ENCODE measurements at regions not wholly inside any gene's neighbourhood (a gene's known extent, or its start where the extent isn't known, plus 50 kb on each side); places are given as distances from the start of the nearest gene placed in this dataset.

DNA sequence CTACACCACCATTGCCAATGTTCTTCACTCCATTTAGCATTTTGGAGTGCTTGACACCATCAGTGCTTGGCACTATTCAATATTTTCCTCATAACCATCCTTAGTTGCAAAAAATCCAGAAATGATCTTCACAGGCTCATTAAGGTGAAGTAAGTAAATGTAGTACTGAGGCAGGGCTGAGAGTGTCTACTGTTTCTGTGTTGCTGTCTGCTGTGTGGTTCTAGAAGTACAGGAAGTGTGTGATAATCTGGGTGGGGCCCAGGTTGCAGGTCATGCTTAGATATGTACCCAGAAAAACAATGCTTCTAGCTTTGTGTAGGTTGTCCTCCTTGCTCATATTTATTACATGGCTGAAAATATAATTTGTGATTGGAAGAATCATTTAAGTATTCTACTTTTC, 411.8 kb upstream of the CCDC179 start:
- no peak overlapping the region for H3K4me2 ChIP-seq (ENCODE audit: unreplicated experiment)
- H3F3A ChIP-seq (ENCODE audit: insufficient read depth) = no peaks in the 10 kb centered on the region
- H3K79me2 ChIP-seq (ENCODE audit: insufficient read depth) = no peaks in the 10 kb centered on the region
- no peaks in the 10 kb centered on the region for H3K9me2 ChIP-seq (ENCODE audit: insufficient read depth)
- no peaks in the 10 kb centered on the region for H3K4me1 ChIP-seq (ENCODE audit: insufficient read depth)
- no peak overlapping the region for H3K9ac ChIP-seq
- H2AFZ ChIP-seq = no peak overlapping the region
- H4K20me1 ChIP-seq (ENCODE audit: insufficient read depth) = no peaks in the 10 kb centered on the region
- no peak for TF ChIP-seq EZH2 (IDR thresholded peaks at IDR 0.05; ENCODE audit: insufficient read depth, poor library complexity, severe bottlenecking)
- no peak for TF ChIP-seq EZH2phosphoT487 (IDR thresholded peaks at IDR 0.05; ENCODE audit: insufficient read depth, low read depth)
- H3K4me3 ChIP-seq = no peak overlapping the region
- H3K27ac ChIP-seq = no peak overlapping the region
- DNase-seq = no peak
- H3K9me3 ChIP-seq (ENCODE audit: low read depth) = no peaks in the 10 kb centered on the region
- no peaks in the 10 kb centered on the region for H3K27me3 ChIP-seq (replicated peaks; ENCODE audit: insufficient read depth)
- H3K36me3 ChIP-seq (ENCODE audit: low read depth) = no peaks in the 10 kb centered on the region
- in situ Hi-C loops (cut with MboI) = no loop called here

- DNase-seq = peak; percentile 70
Observed at GRCh38 chr11:23278121-23278520, 417.8 kb upstream of the CCDC179 start.

GRCh38 chr11:23280088-23280487, 419.8 kb upstream of the CCDC179 start:
- H3K27ac ChIP-seq = no peak overlapping the region
- H2AFZ ChIP-seq = no peak overlapping the region
- H3K27me3 ChIP-seq (replicated peaks; ENCODE audit: insufficient read depth) = no peaks in the 10 kb centered on the region
- H3K9ac ChIP-seq = no peak overlapping the region
- peaks cover 32% of the 10 kb centered on the region for H3K4me1 ChIP-seq (ENCODE audit: insufficient read depth)
- 71 to 81% methylated on average over 2 of the region's 2 CpGs for WGBS, 2 experiments (ENCODE audit: low coverage in 1 of 2, low lambda C conversion rate in 2 of 2, missing lambda C conversion rate in 2 of 2)
- H4K20me1 ChIP-seq (ENCODE audit: insufficient read depth) = no peaks in the 10 kb centered on the region
- in situ Hi-C loops (cut with MboI) = no loop called here
- H3K4me3 ChIP-seq = no peak overlapping the region
- DNase-seq = peak; percentile 45
- H3F3A ChIP-seq (ENCODE audit: insufficient read depth) = peaks cover 23% of the 10 kb centered on the region
- no peaks in the 10 kb centered on the region for H3K79me2 ChIP-seq (ENCODE audit: insufficient read depth)
- 0 out of 2 replicates have a peak, but pooled peaks cover 3% of the 10 kb centered on the region for H3K9me2 ChIP-seq (ENCODE audit: insufficient read depth)
- H3K4me2 ChIP-seq (ENCODE audit: unreplicated experiment) = no peak overlapping the region
- H3K36me3 ChIP-seq (ENCODE audit: low read depth) = no peaks in the 10 kb centered on the region
- H3K9me3 ChIP-seq (ENCODE audit: low read depth) = no peaks in the 10 kb centered on the region
- TF ChIP-seq EZH2 (IDR thresholded peaks at IDR 0.05; ENCODE audit: insufficient read depth, poor library complexity, severe bottlenecking) = no peak
- no peak for TF ChIP-seq EZH2phosphoT487 (IDR thresholded peaks at IDR 0.05; ENCODE audit: insufficient read depth, low read depth)

More at GRCh38 chr11:23278121-23278520, 417.8 kb upstream of the CCDC179 start:
- no peak overlapping the region for H3K9ac ChIP-seq
- 0 out of 2 replicates have a peak overlapping the region, but pooled peaks have one; percentile 1 for H3K27ac ChIP-seq
- 0 out of 2 replicates have a peak, but pooled peaks cover 3% of the 10 kb centered on the region for H3K9me2 ChIP-seq (ENCODE audit: insufficient read depth)
- H3K4me1 ChIP-seq (ENCODE audit: insufficient read depth) = peaks cover 16% of the 10 kb centered on the region
- H3K4me3 ChIP-seq = no peak overlapping the region
- no peak overlapping the region for H3K4me2 ChIP-seq (ENCODE audit: unreplicated experiment)
- 74 to 76% methylated on average over 4 of the region's 4 CpGs for WGBS, 2 experiments (ENCODE audit: low coverage in 1 of 2, low lambda C conversion rate in 2 of 2, missing lambda C conversion rate in 2 of 2)
- TF ChIP-seq EZH2phosphoT487 (IDR thresholded peaks at IDR 0.05; ENCODE audit: insufficient read depth, low read depth) (no peak), EZH2 (IDR thresholded peaks at IDR 0.05; ENCODE audit: insufficient read depth, poor library complexity, severe bottlenecking) (no peak)
- H3K9me3 ChIP-seq (ENCODE audit: low read depth) = no peaks in the 10 kb centered on the region
- peaks cover 14% of the 10 kb centered on the region for H3F3A ChIP-seq (ENCODE audit: insufficient read depth)
- in situ Hi-C loops (cut with MboI) = no loop called here
- no peak overlapping the region for H2AFZ ChIP-seq
- H3K27me3 ChIP-seq (replicated peaks; ENCODE audit: insufficient read depth) = no peaks in the 10 kb centered on the region
- no peaks in the 10 kb centered on the region for H3K79me2 ChIP-seq (ENCODE audit: insufficient read depth)
- no peaks in the 10 kb centered on the region for H3K36me3 ChIP-seq (ENCODE audit: low read depth)
- H4K20me1 ChIP-seq (ENCODE audit: insufficient read depth) = no peaks in the 10 kb centered on the region

DNA sequence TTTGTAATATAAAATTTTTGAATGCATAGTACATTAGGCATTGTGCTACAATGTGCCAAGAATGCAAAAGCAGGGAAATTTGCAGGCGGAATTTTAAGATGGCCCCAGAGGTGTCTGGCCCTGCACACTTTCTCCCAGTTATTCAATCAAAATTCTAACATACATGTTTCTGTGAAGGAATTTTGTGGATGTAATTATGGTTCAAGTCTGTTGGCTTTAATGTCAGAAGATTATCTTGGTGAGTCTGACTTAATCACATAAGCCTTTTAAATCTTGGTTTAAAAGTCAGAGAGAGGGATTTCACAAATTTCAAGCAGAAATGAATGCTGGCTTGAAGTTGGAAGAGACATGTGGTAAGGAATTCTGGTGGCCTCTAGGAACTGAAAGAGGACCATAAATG, 423.4 kb upstream of the CCDC179 start:
- TF ChIP-seq EZH2phosphoT487 (IDR thresholded peaks at IDR 0.05; ENCODE audit: insufficient read depth, low read depth) (no peak), EZH2 (IDR thresholded peaks at IDR 0.05; ENCODE audit: insufficient read depth, poor library complexity, severe bottlenecking) (no peak)
- 40 to 61% methylated on average over 1 of the region's 1 CpG for WGBS, 2 experiments (ENCODE audit: low coverage in 1 of 2, low lambda C conversion rate in 2 of 2, missing lambda C conversion rate in 2 of 2)
- H3K36me3 ChIP-seq (ENCODE audit: low read depth) = no peaks in the 10 kb centered on the region
- H3F3A ChIP-seq (ENCODE audit: insufficient read depth) = peaks cover 29% of the 10 kb centered on the region
- H3K79me2 ChIP-seq (ENCODE audit: insufficient read depth) = no peaks in the 10 kb centered on the region
- no peaks in the 10 kb centered on the region for H4K20me1 ChIP-seq (ENCODE audit: insufficient read depth)
- no peak overlapping the region for H3K27ac ChIP-seq
- no peak overlapping the region for H3K4me2 ChIP-seq (ENCODE audit: unreplicated experiment)
- H3K9ac ChIP-seq = no peak overlapping the region
- H3K4me1 ChIP-seq (ENCODE audit: insufficient read depth) = peaks cover 45% of the 10 kb centered on the region
- DNase-seq = no peak
- H3K9me2 ChIP-seq (ENCODE audit: insufficient read depth) = 0 out of 2 replicates have a peak, but pooled peaks cover 3% of the 10 kb centered on the region
- no peak overlapping the region; the same call in 1 of the 2 replicates for H2AFZ ChIP-seq
- in situ Hi-C loops (cut with MboI) = no loop called here
- no peak overlapping the region for H3K4me3 ChIP-seq
- H3K9me3 ChIP-seq (ENCODE audit: low read depth) = no peaks in the 10 kb centered on the region
- H3K27me3 ChIP-seq (replicated peaks; ENCODE audit: insufficient read depth) = no peaks in the 10 kb centered on the region

DNA sequence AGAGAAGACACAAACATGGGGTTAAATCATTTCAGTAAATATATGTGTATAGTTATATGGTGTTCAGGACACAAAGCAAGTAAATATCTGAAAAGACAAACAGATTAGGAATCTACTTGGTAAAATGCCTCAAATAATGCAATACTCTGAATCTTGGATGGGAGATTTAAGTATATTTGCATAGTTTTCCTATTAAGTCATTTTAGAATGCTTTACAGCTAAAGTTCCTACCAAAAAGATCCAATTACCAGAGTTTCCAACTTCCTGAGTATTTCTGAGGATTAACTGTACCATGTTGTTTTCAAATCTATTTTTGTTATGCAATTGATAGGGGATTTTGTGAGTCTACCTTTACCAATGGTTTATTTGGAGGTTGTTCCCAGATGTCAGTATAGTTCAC, 424.4 kb upstream of the CCDC179 start:
- Histone ChIP-seq H3K4me3 (no peak overlapping the region), H3K4me1 (ENCODE audit: insufficient read depth) (peaks cover 44% of the 10 kb centered on the region), H3K27me3 (replicated peaks; ENCODE audit: insufficient read depth) (no peaks in the 10 kb centered on the region), H3K4me2 (ENCODE audit: unreplicated experiment) (peak overlapping the region; percentile 47), H3K27ac (no peak overlapping the region), H3K79me2 (ENCODE audit: insufficient read depth) (no peaks in the 10 kb centered on the region), H3F3A (ENCODE audit: insufficient read depth) (peaks cover 29% of the 10 kb centered on the region), H2AFZ (no peak overlapping the region; the same call in 1 of the 2 replicates), H3K9me3 (ENCODE audit: low read depth) (no peaks in the 10 kb centered on the region), H3K9me2 (ENCODE audit: insufficient read depth) (0 out of 2 replicates have a peak, but pooled peaks cover 3% of the 10 kb centered on the region), H3K9ac (no peak overlapping the region), H3K36me3 (ENCODE audit: low read depth) (no peaks in the 10 kb centered on the region), H4K20me1 (ENCODE audit: insufficient read depth) (no peaks in the 10 kb centered on the region)
- TF ChIP-seq EZH2 (IDR thresholded peaks at IDR 0.05; ENCODE audit: insufficient read depth, poor library complexity, severe bottlenecking) = no peak
- no peak for TF ChIP-seq EZH2phosphoT487 (IDR thresholded peaks at IDR 0.05; ENCODE audit: insufficient read depth, low read depth)
- DNase-seq = peak; percentile 68
- in situ Hi-C loops (cut with MboI) = no loop called here

Measured in GM23248 (cell line).